ENCODE measurements at regions not wholly inside any gene's neighbourhood (a gene's known extent, or its start where the extent isn't known, plus 50 kb on each side); places are given as distances from the start of the nearest gene placed in this dataset.

- DNase-seq = no peak
Observed at GRCh38 chr5:2696156-2696807, 55.2 kb downstream of the IRX2 start.

- no peak for DNase-seq
Observed at GRCh38 chr5:2695200-2695891, 56.1 kb downstream of the IRX2 start.

GRCh38 chr5:2691530-2691929, 59.9 kb downstream of the IRX2 start:
- no peak for DNase-seq

GRCh38 chr5:2690293-2690692, 61.2 kb downstream of the IRX2 start:
- DNase-seq = no peak

- no peak for DNase-seq
Observed at GRCh38 chr5:2688586-2688985, 62.9 kb downstream of the IRX2 start.

- no peak for DNase-seq
Observed at GRCh38 chr5:2687746-2688145, 63.7 kb downstream of the IRX2 start.

GRCh38 chr5:2686321-2687124, 65.0 kb downstream of the IRX2 start:
- DNase-seq = no peak

GRCh38 chr5:2685651-2686272, 65.7 kb downstream of the IRX2 start:
- DNase-seq = no peak

GRCh38 chr5:2684606-2685005, 66.9 kb downstream of the IRX2 start:
- no peak for DNase-seq

- no peak for DNase-seq
Observed at GRCh38 chr5:2683720-2684119, 67.8 kb downstream of the IRX2 start.

GRCh38 chr5:2681476-2681875, 70.0 kb downstream of the IRX2 start:
- no peak for DNase-seq

GRCh38 chr5:2680979-2681378, 70.5 kb downstream of the IRX2 start:
- DNase-seq = no peak

GRCh38 chr5:2677689-2678088, 73.8 kb downstream of the IRX2 start:
- DNase-seq = no peak

GRCh38 chr5:2675548-2675947, 75.9 kb downstream of the IRX2 start:
- DNase-seq = no peak

- no peak for DNase-seq
Observed at GRCh38 chr5:2674456-2674855, 77.0 kb downstream of the IRX2 start.

GRCh38 chr5:2670940-2671339, 80.5 kb downstream of the IRX2 start:
- DNase-seq = no peak

GRCh38 chr5:2669913-2670312, 81.6 kb downstream of the IRX2 start:
- DNase-seq = no peak

- no peak for DNase-seq
Observed at GRCh38 chr5:2669259-2669658, 82.2 kb downstream of the IRX2 start.

GRCh38 chr5:2666081-2666480, 85.4 kb downstream of the IRX2 start:
- no peak for DNase-seq

GRCh38 chr5:2663489-2663888, 88.0 kb downstream of the IRX2 start:
- no peak for DNase-seq

- no peak for DNase-seq
Observed at GRCh38 chr5:2660315-2660714, 91.2 kb downstream of the IRX2 start.

GRCh38 chr5:2658881-2659470, 92.5 kb downstream of the IRX2 start:
- DNase-seq = no peak

GRCh38 chr5:2658447-2658846, 93.0 kb downstream of the IRX2 start:
- no peak for DNase-seq

Measured in CD4-positive, alpha-beta T cell treated with Interleukin-1 beta for 1 hour (primary cell).